Activated gamma-delta T cell treated with anti-CD3 and anti-CD28 coated beads, Interleukin-2, amount 50 U/mL, for 16 hours (primary cell): ENCODE measurements at regions not wholly inside any gene's neighbourhood (a gene's known extent, or its start where the extent isn't known, plus 50 kb on each side); places are given as distances from the start of the nearest gene placed in this dataset.
"Not testable (repeated sequence)": the region's sequence is repeated elsewhere in the genome, so short reads cannot be mapped to it uniquely, and the experiment has no call there.

ENCODE experiments used
- DNase-seq: peaks from one replicate; pipeline ENCODE4 v3.0.0-alpha.2; 2020; ENCODE audit warnings: low read depth

GRCh38 chr3:29141197-29141917 is 139.5 kb upstream of the RBMS3 start:
- DNase-seq, result no peak

- no peak for DNase-seq
These were observed 139.0 kb upstream of the RBMS3 start for GRCh38 chr3:29141918-29142275.

- DNase-seq, result no peak
These were observed 137.7 kb upstream of the RBMS3 start for GRCh38 chr3:29143151-29143550.

- DNase-seq, result no peak
These were observed 136.5 kb upstream of the RBMS3 start for GRCh38 chr3:29144361-29144760.

GRCh38 chr3:29144807-29145206 is 136.1 kb upstream of the RBMS3 start:
- no peak for DNase-seq

GRCh38 chr3:29145360-29145759 is 135.5 kb upstream of the RBMS3 start:
- no peak for DNase-seq

- no peak for DNase-seq
These were observed 128.5 kb upstream of the RBMS3 start for GRCh38 chr3:29152379-29152778.

GRCh38 chr3:29153811-29154210 is 127.1 kb upstream of the RBMS3 start:
- DNase-seq, result peak; percentile 9

- DNase-seq, result no peak
These were observed 124.7 kb upstream of the RBMS3 start for GRCh38 chr3:29156086-29156715.

GRCh38 chr3:29164825-29165224 is 116.0 kb upstream of the RBMS3 start:
- no peak for DNase-seq

GRCh38 chr3:29167180-29167579 is 113.7 kb upstream of the RBMS3 start:
- DNase-seq, result no peak

- DNase-seq, result no peak
These were observed 112.8 kb upstream of the RBMS3 start for GRCh38 chr3:29168081-29168480.

- DNase-seq, result no peak
These were observed 112.2 kb upstream of the RBMS3 start for GRCh38 chr3:29168696-29169095.

GRCh38 chr3:29169451-29169850 is 111.4 kb upstream of the RBMS3 start:
- no peak for DNase-seq

GRCh38 chr3:29171043-29171990 is 109.6 kb upstream of the RBMS3 start:
- no peak for DNase-seq

- DNase-seq, result no peak
These were observed 104.4 kb upstream of the RBMS3 start for GRCh38 chr3:29176501-29176900.

- DNase-seq, result no peak
These were observed 101.8 kb upstream of the RBMS3 start for GRCh38 chr3:29178809-29179793.

GRCh38 chr3:29181149-29181780 is 99.6 kb upstream of the RBMS3 start:
- no peak for DNase-seq

GRCh38 chr3:29181872-29182271 is 99.0 kb upstream of the RBMS3 start:
- DNase-seq, result no peak

- not testable (repeated sequence) for DNase-seq
These were observed 98.0 kb upstream of the RBMS3 start for GRCh38 chr3:29182828-29183227.
